Esophagus muscularis mucosa (tissue), 4 donors: ENCODE measurements at regions not wholly inside any gene's neighbourhood (a gene's known extent, or its start where the extent isn't known, plus 50 kb on each side); places are given as distances from the start of the nearest gene placed in this dataset.

ENCODE experiments used
- DNase-seq: peaks from one replicate; pipeline ENCODE4 v3.0.0-alpha.2; 2017; ENCODE audit errors: extremely low spot score
- H3K27ac ChIP-seq, 4 donors: fragments of 200-600 bp; sonication (generic); replicated peaks in 1 of 4; 1 replicate in 3 of 4; 2 replicates in 1 of 4; pipeline ENCODE4 v1.5.1; 2016 to 2019; ENCODE audit warnings: mild to moderate bottlenecking in 1 of 4
- H3K27me3 ChIP-seq, 4 donors: fragments of 200-600 bp; sonication (generic); one replicate each; pipeline versions ENCODE4 v1.5.1 to v1.6.0; 2016 to 2019
- H3K36me3 ChIP-seq, 4 donors: fragments of 200-600 bp; sonication (generic); one replicate each; pipeline ENCODE4 v1.5.1; 2016 to 2019
- H3K4me1 ChIP-seq, 4 donors: fragments of 200-600 bp; sonication (generic); one replicate each; pipeline ENCODE4 v1.5.1; 2016 to 2019
- H3K4me3 ChIP-seq, 4 donors: fragments of 200-600 bp; sonication (generic); 1 replicate in 2 of 4; 2 replicates in 2 of 4; pipeline ENCODE4 v1.5.1; 2016 to 2019; ENCODE audit warnings: mild to moderate bottlenecking in 4 of 4, moderate library complexity in 1 of 4
- H3K9me3 ChIP-seq, 4 donors: fragments of 200-600 bp; sonication (generic); 1 replicate in 3 of 4; 2 replicates in 1 of 4; pipeline ENCODE4 v1.5.1; 2016 to 2019
- CTCF ChIP-seq, 3 experiments: fragments of 200-600 bp in 2 of 3; fragments of 450-650 bp in 1 of 3; sonication (generic) in 2 of 3; IDR thresholded peaks; one replicate each; pipeline ENCODE4 v1.5.1; 2017 to 2019; ENCODE audit warnings: antibody characterized with exemption in 3 of 3, mild to moderate bottlenecking in 2 of 3, moderate library complexity in 1 of 3
- EP300 ChIP-seq: sonication (generic); formaldehyde crosslinking; IDR thresholded peaks from one replicate; pipeline ENCODE4 v1.6.1; 2017; ENCODE audit warnings: antibody characterized with exemption
- POLR2A ChIP-seq: fragments of 450-650 bp; IDR thresholded peaks from one replicate; pipeline ENCODE4 v1.6.1; 2017; ENCODE audit warnings: antibody characterized with exemption, moderate library complexity, mild to moderate bottlenecking, low read depth
- POLR2AphosphoS5 ChIP-seq, 2 donors: sonication (generic); formaldehyde crosslinking; IDR thresholded peaks; one replicate each; pipeline ENCODE4 v1.6.1; 2017; ENCODE audit warnings: antibody characterized with exemption in 2 of 2
- WGBS: methylation state at CpG from one replicate; pipeline ENCODE4 v1.1.5; 2018; 5-methylcytosine and 5-hydroxymethylcytosine counted together
- intact Hi-C: fragments of 100-400 bp; cut with DNase I; formaldehyde crosslinking; loops from one replicate; pipeline ENCODE4 v1.15.1; 2023

- WGBS, result 86% methylated on average over 1 of the region's 1 CpG
- no peaks in the 10 kb centered on the region for H3K4me1 ChIP-seq
- H3K36me3 ChIP-seq, result no peaks in the 10 kb centered on the region
- H3K4me3 ChIP-seq, result no peak overlapping the region
- H3K27me3 ChIP-seq, result no peaks in the 10 kb centered on the region
- intact Hi-C loops, result no loop called here
- no peaks in the 10 kb centered on the region for H3K9me3 ChIP-seq
- no peak overlapping the region for H3K27ac ChIP-seq
- no peak for TF ChIP-seq CTCF (IDR thresholded peaks at IDR 0.05)
- no peak for TF ChIP-seq EP300
- TF ChIP-seq POLR2A, result no peak
- no peak for TF ChIP-seq POLR2AphosphoS5 (IDR thresholded peaks at IDR 0.05)
- no peak for DNase-seq
These were observed 580.8 kb downstream of the BMP2 start for GRCh38 chr20:7348253-7348652.

- DNase-seq, result no peak
- no peaks in the 10 kb centered on the region for H3K36me3 ChIP-seq
- no peak overlapping the region for H3K4me3 ChIP-seq
- TF ChIP-seq CTCF (IDR thresholded peaks at IDR 0.05), result no peak
- no peak for TF ChIP-seq EP300
- no peak for TF ChIP-seq POLR2AphosphoS5 (IDR thresholded peaks at IDR 0.05)
- no peak for TF ChIP-seq POLR2A
- H3K9me3 ChIP-seq, result no peaks in the 10 kb centered on the region
- no peak overlapping the region for H3K27ac ChIP-seq
- intact Hi-C loops, result no loop called here
- H3K4me1 ChIP-seq, result no peaks in the 10 kb centered on the region
- WGBS, result 82% methylated on average over 9 of the region's 9 CpGs
- no peaks in the 10 kb centered on the region for H3K27me3 ChIP-seq
These were observed 584.7 kb downstream of the BMP2 start for GRCh38 chr20:7352165-7352564.

GRCh38 chr20:7355051-7355450 is 585.2 kb downstream of the HAO1 start:
- no peaks in the 10 kb centered on the region for H3K4me1 ChIP-seq
- no peak overlapping the region for H3K27ac ChIP-seq
- no peaks in the 10 kb centered on the region for H3K36me3 ChIP-seq
- no peaks in the 10 kb centered on the region for H3K9me3 ChIP-seq
- no peak for TF ChIP-seq POLR2AphosphoS5 (IDR thresholded peaks at IDR 0.05)
- no peak for TF ChIP-seq POLR2A
- TF ChIP-seq EP300, result no peak
- TF ChIP-seq CTCF (IDR thresholded peaks at IDR 0.05), result no peak
- intact Hi-C loops, result no loop called here
- H3K27me3 ChIP-seq, result no peaks in the 10 kb centered on the region
- WGBS, result 43% methylated on average over 2 of the region's 2 CpGs
- no peak for DNase-seq
- H3K4me3 ChIP-seq, result no peak overlapping the region

GRCh38 chr20:7358670-7359069 is 581.6 kb downstream of the HAO1 start:
- no peak for TF ChIP-seq CTCF (IDR thresholded peaks at IDR 0.05)
- no peak for TF ChIP-seq POLR2AphosphoS5 (IDR thresholded peaks at IDR 0.05)
- TF ChIP-seq EP300, result no peak
- no peak for TF ChIP-seq POLR2A
- Histone ChIP-seq H3K36me3 (no peaks in the 10 kb centered on the region), H3K27ac (no peak overlapping the region), H3K9me3 (no peaks in the 10 kb centered on the region), H3K27me3 (no peaks in the 10 kb centered on the region), H3K4me1 (no peaks in the 10 kb centered on the region), H3K4me3 (no peak overlapping the region)
- no peak for DNase-seq
- intact Hi-C loops, result no loop called here
- 50% methylated on average over 1 of the region's 1 CpG for WGBS

GRCh38 chr20:7359739-7360138 is 580.5 kb downstream of the HAO1 start:
- Histone ChIP-seq H3K9me3 (no peaks in the 10 kb centered on the region), H3K36me3 (no peaks in the 10 kb centered on the region), H3K4me1 (no peaks in the 10 kb centered on the region), H3K27ac (no peak overlapping the region), H3K27me3 (peaks cover 0 to 1% (median 0%) of the 10 kb centered on the region in 4 donors), H3K4me3 (no peak overlapping the region)
- DNase-seq, result no peak
- TF ChIP-seq CTCF (IDR thresholded peaks at IDR 0.05), result no peak
- no peak for TF ChIP-seq POLR2AphosphoS5 (IDR thresholded peaks at IDR 0.05)
- no peak for TF ChIP-seq EP300
- TF ChIP-seq POLR2A, result no peak
- WGBS, result 92% methylated on average over 3 of the region's 3 CpGs
- intact Hi-C loops, result no loop called here
